Esophagus squamous epithelium (tissue), 4 donors: ENCODE measurements at regions not wholly inside any gene's neighbourhood (a gene's known extent, or its start where the extent isn't known, plus 50 kb on each side); places are given as distances from the start of the nearest gene placed in this dataset.

Source experiments
- CTCF ChIP-seq, 6 experiments: fragments of 450-650 bp in 4 of 6; fragments of 200-600 bp in 2 of 6; sonication (generic) in 2 of 6; IDR thresholded peaks; one replicate each; pipeline ENCODE4 v1.5.1; 2016 to 2019; ENCODE audit warnings: antibody characterized with exemption in 6 of 6, mild to moderate bottlenecking in 4 of 6, moderate library complexity in 4 of 6
- POLR2A ChIP-seq, 4 donors: fragments of 450-650 bp; IDR thresholded peaks; one replicate each; pipeline ENCODE4 v1.6.1; 2017; ENCODE audit warnings: antibody characterized with exemption in 4 of 4, mild to moderate bottlenecking in 4 of 4, moderate library complexity in 3 of 4

DNA sequence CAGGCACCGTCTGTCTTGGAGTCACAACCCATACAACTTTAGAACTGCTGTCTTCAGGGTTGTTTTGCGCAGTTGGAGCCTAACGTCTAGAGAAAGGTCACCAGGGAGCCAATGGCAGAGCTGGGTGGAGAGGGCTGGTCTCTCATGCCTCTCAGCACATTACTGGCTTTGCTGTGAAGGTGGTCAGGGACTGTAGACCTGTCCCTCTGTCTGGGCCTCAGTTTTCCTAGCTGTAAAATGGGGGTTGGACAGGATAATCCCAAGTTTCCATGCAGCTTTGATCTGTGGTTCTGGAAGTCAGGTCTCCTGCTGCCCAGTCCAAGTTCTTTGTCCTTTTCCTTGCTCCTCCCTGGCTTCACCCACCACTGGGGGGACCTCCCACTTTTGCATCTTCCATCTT lies 52.2 kb upstream of the EPB41L1 start:
- TF ChIP-seq CTCF (IDR thresholded peaks at IDR 0.05) (no peak), POLR2A (IDR thresholded peaks at IDR 0.05) (no peak)
